NB4 (cell line): ENCODE measurements at regions not wholly inside any gene's neighbourhood (a gene's known extent, or its start where the extent isn't known, plus 50 kb on each side); places are given as distances from the start of the nearest gene placed in this dataset.

Experiments
- CTCF ChIP-seq: IDR thresholded peaks from one replicate; pipeline ENCODE4 v1.5.1; 2012; ENCODE audit warnings: low read depth, low read length
- MAX ChIP-seq: IDR thresholded peaks from 2 replicates; pipeline ENCODE4 v1.6.1; 2011; ENCODE audit warnings: low read depth, low read length
- POLR2A ChIP-seq: IDR thresholded peaks from 2 replicates; pipeline ENCODE4 v1.6.1; 2011; ENCODE audit warnings: mild to moderate bottlenecking; ENCODE audit not compliant: insufficient read length; ENCODE audit errors: extremely low read depth

- no peak for TF ChIP-seq CTCF
- TF ChIP-seq POLR2A: no peak
- no peak for TF ChIP-seq MAX
Measured at GRCh38 chr14:53715193-53715721, 241.4 kb downstream of the BMP4 start.
